Activated CD8-positive, alpha-beta memory T cell treated with anti-CD3 and anti-CD28 coated beads for 36 hours (primary cell): ENCODE measurements at regions not wholly inside any gene's neighbourhood (a gene's known extent, or its start where the extent isn't known, plus 50 kb on each side); places are given as distances from the start of the nearest gene placed in this dataset.
"Not testable (repeated sequence)": the region's sequence is repeated elsewhere in the genome, so short reads cannot be mapped to it uniquely, and the experiment has no call there.

ENCODE experiments used
- CTCF ChIA-PET: fragments of 350-600 bp; sonication (Branson Sonifier 250); formaldehyde crosslinking; loops from one replicate; lab custom pipeline; 2021; ENCODE audit warnings: antibody characterized with exemption; lab: Charles Lee
- POLR2A ChIA-PET: fragments of 350-600 bp; sonication (Branson Sonifier 250); formaldehyde crosslinking; loops from one replicate; lab custom pipeline; 2021; ENCODE audit warnings: antibody characterized with exemption; lab: Charles Lee

DNA sequence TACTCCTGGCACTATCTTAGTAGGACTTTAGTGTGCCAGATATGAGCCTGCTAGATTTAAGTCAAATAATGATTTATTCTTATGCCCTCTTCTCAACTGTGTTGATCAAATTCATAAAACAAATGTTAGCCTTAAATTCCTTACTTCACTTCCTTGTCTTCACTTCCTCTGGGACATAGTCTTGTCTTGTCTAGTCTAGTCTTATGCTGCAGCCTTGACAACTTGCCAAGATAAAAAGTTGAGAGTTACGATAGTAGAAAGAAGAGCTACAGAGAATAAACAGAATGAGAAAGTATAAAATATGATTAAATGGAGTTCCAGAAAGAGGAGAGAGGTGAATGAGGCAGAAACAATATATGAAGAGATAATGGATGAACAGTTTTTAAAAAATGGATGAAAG lies 378.1 kb downstream of the DAD1 start:
- CTCF ChIA-PET: no interaction called here
- POLR2A ChIA-PET: no interaction called here

DNA sequence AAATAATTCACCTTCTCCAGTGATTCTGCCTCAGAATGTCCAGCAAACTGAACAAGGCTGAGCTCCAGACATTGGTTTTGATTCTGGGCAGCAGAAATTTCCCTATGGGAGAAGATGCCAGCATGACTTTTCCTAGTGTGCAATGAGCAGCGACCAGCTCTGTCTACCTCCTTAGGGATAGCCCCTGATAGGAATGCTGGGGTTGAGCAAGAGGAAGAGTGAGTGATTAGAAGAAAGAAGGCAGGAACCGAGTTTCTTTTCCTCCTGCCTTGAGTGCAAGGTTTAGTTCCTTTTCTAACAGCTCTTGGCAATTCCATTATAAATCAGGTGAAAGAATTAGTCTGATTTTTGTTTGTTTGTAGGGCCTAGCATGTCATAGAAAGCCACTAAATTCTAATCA lies 379.0 kb downstream of the DAD1 start:
- POLR2A ChIA-PET: no interaction called here
- CTCF ChIA-PET: no interaction called here

DNA sequence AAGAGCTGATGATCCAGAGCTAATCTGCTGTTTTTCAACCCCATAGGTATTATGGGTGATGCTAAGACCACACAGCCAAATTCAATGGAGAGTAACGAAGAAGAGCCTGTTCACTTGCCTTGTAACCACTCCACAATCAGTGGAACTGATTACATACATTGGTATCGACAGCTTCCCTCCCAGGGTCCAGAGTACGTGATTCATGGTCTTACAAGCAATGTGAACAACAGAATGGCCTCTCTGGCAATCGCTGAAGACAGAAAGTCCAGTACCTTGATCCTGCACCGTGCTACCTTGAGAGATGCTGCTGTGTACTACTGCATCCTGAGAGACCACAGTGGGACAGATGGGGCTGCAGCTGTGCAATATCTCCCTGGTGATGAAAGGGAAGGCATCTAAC lies 386.0 kb downstream of the DAD1 start:
- CTCF ChIA-PET: no interaction called here
- POLR2A ChIA-PET: no interaction called here

DNA sequence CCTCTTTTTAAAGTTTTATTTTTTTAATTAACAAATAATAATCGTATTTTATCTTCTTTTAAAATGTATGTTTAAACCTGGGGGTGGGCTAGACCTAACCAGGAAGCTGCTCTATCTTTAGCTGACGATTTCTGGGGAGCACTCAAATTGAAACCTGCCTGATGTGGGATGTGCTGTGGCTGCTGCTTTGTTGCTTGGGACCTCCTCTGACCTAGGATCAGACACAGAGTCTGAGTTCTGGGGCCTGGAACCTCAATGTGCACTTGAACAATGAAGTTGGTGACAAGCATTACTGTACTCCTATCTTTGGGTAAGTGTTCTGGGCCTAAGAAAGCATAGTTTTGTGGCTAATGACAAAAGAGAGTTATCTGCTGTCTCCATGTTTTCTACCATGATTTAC lies 386.7 kb downstream of the DAD1 start:
- ChIA-PET POLR2A (no interaction called here), CTCF (no interaction called here)

DNA sequence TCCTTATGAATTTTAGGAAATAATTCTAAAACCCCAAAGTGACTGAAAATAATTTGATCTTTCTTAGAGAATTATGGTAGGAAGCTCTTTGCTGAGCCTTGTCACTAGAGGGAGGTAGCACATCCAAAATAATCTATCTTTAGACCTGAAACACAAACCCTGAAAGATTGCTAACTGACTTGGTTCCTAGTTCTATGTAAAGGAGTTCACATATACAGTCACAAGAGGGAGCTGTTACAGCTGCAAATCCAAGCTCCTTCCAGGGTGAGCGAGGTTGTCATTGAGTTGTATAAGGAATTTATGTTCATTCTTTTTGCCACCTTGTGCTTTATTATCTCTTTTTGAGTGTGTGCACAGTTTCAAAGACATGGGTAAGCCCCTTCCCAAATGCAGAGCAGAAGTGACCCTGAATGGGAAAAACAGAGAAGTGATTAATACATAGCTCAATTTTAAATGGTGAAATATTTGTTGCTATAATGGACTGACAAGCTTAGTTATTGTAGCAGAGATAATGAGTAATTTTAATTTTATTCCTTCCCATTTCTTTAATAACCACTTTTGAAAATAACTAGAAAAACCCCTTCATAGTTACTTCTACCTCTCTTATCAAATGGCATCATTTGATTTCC lies 387.9 kb downstream of the DAD1 start:
- CTCF ChIA-PET: no interaction called here
- POLR2A ChIA-PET: no interaction called here

DNA sequence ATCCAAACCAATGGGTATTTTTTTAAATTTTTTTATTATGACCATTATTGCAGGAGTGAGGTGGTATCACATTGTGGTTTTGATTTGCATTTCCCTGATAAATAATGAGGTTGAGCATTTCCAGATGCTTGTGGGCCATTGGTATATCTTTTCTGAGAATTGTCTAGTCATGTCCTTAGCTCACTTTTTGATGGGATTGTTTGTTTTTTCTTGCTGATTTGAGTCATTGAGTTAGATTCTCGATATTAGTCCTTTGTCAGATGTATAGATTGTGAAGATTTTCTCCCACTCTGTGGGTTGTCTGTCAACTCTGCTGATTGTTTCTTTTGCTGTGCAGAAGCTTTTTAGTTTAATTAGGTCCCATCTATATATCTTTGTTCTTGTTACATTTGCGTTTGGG lies 388.9 kb downstream of the DAD1 start:
- POLR2A ChIA-PET, CTCF ChIA-PET: not testable (repeated sequence)

DNA sequence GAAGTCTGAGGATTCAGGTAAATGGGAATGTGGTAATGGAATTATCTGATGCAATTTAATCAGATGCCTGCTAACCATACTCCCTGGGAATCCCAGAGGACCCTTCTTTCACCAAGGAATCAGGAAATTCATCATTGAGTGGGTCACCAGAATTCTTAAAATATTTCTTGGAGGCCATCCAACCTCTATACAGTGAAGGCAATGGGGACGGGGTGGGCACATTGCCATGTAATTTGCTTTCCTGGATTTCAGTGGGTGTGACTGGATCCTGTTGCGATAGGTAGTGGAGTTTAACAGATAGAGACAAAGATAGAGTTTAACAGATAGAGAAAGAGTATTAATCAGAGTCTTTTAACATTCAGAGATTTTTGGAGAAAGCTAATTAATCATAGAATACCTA lies 394.4 kb downstream of the DAD1 start:
- CTCF ChIA-PET: interaction anchor here (0.6 kb wide), 1 partner anchor 1047 kb away, joined by 5 read pairs; no protein-coding TSS in a partner anchor
- POLR2A ChIA-PET: no interaction called here

DNA sequence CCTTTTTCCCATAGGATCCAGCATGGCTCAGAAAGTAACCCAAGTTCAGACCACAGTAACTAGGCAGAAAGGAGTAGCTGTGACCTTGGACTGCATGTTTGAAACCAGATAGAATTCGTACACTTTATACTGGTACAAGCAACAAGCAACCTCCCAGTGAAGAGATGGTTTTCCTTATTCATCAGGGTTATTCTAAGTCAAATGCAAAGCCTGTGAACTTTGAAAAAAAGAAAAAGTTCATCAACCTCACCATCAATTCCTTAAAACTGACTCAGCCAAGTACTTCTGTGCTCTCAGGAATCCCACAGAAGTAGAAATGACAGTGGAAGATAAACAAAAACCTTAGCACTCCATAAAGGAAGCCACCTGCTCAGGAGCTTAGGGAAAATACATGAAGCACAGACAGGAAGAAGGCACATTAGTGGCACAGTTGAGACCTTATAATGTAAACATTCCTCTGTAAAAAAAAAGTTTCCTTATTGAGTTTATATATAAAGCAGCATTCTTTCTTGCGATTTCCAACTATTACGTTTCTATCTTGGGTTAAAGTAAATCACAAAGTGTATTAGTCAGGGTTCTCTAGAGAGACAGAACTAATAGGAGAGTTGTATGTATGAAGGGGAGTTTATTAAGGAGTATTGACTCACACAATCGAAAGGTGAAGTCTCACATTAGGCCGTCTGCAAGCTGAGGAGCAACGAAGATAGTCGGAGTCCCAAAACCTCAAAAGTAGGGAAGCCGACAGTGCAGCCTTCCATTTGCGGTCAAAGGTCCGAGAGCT lies 398.4 kb downstream of the DAD1 start:
- POLR2A ChIA-PET: no interaction called here
- CTCF ChIA-PET: no interaction called here

DNA sequence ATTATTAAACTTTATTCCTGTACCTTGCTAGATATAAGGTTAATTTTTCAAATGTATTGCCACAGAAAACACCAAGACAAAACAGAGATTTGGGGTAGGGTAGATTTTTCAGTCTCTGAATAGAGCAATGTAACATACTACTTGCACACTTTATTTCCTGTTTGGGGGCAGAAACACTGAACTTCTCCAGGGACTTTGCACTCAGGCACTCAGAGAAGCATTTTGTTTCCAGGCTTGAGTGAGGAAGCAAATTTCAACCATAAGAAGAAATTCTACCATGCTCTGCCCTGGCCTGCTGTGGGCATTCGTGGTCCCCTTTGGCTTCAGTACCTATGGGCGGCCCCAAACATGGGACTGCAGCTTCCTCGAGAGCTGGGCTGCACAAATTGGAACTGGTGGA lies 399.1 kb downstream of the DAD1 start:
- ChIA-PET CTCF (no interaction called here), POLR2A (no interaction called here)

DNA sequence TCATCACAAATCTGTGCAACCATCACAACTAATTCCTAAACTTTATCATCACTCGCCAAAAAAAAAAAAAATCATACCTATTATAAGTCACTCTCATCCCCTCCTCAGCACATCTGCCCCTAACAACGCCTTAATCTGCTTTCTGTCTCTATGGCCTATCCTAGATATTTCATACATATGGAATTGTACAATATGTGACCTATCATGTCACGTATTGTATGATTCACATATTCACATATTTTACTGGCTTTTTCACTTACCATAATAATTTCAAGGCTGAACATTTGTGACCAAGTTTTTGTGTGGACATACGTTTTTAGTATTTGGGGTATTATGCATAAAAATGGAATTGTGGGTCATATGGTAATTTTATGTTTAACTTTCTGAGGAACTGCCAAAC lies 400.7 kb downstream of the DAD1 start:
- ChIA-PET CTCF (no interaction called here), POLR2A (no interaction called here)

DNA sequence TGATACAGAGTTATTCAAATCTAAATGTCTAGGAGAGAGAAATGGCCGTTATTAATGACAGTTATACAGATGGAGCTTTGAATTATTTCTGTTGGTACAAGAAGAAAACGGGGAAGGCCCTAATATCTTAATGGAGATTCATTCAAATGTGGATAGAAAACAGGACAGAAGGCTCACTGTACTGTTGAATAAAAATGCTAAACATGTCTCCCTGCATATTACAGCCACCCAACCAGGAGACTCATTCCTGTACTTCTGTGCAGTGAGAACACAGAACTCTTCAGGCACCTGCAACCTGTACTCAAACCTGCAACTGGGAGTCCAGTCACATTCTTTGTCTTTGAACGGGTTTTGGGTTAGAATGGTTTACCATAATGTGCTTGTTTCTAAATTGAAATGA lies 403.2 kb downstream of the DAD1 start:
- ChIA-PET CTCF (no interaction called here), POLR2A (no interaction called here)

DNA sequence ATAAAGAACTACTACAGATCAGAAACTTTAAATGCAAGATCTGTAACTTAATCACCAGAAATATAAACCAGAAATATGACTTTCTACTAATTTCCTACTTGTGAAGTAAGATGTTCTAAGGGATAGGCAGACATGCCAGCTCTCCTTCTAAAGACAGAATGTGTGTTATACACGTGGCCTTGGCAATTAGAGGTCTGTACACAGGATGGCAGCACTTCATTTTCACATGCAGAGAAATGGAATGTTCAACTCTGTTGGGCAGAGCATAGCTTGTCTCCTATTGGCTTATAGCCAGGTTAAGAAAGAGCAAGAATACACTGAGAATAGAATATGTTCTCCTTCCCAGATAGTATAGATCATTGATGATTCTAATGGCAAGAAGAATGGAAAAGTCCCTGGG lies 403.8 kb downstream of the DAD1 start:
- ChIA-PET POLR2A (no interaction called here), CTCF (no interaction called here)

DNA sequence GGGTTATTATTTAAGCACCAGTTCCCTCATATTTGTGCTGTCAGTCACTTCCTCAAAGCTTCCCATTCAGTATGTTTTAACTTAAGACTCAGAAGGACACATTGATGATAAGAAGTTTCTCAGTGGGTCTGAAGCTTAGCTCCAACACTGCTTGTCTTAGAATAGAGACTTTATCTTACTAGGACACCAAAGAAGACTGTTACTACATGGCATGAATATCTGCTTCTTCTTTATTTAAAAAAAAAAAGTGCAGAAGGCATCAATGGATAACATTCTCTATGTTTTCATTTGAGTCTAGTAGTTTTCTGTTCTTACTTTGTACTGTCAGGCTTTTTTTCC lies 404.2 kb downstream of the DAD1 start:
- CTCF ChIA-PET: no interaction called here

DNA sequence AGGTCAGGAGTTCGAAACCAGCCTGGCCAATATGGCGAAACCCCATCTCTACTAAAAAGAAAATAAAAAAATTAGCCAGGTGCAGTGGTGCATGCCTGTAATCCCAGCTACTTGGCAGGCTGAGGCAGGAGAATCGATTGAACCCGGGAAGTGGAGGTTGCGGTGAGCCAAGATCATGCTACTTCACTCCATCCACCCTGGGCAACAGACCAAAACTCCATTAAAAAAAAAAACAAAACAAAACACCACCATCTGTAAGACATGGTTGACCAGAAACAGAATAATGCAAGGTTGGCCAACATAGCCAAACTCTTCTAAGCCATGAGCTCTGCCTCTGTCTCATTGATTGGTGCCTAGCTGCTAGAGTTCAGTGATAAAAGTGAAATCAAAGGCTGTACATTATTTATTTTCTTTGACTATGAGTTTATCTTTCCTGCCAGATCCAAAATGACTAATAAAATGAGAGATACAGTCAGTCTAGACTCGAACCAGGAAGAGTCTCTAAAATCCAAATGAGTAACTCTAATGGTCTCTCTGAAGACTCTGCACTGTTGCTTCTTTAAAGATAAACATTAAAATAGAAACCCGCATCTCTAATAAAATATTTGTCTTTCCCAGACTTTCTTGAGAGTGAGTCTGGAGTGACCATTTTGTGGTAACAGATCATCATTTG lies 404.7 kb downstream of the DAD1 start:
- ChIA-PET CTCF (no interaction called here), POLR2A (no interaction called here)

More for the DNA sequence above, 404.2 kb downstream of the DAD1 start:
- POLR2A ChIA-PET: no interaction called here

DNA sequence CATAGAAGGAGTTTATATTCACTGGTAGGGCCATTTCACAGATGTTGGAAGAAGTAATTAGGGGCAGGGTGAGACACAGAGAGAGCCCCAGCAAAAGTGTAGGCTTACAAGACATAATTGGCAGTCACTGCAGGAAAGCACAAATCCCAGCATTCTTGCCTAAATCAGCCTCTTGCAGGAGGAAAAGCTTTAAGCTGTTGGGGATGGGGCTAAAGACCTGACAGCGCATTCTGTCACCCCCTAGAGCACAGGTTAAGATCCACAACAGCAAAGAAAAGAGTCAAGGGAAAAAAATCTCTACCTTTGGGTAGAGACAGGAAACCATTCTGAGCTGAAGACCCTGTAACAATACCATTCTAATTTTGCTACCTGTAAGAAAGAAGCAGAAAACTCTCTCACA lies 409.0 kb downstream of the DAD1 start:
- CTCF ChIA-PET: no interaction called here
- POLR2A ChIA-PET: no interaction called here

DNA sequence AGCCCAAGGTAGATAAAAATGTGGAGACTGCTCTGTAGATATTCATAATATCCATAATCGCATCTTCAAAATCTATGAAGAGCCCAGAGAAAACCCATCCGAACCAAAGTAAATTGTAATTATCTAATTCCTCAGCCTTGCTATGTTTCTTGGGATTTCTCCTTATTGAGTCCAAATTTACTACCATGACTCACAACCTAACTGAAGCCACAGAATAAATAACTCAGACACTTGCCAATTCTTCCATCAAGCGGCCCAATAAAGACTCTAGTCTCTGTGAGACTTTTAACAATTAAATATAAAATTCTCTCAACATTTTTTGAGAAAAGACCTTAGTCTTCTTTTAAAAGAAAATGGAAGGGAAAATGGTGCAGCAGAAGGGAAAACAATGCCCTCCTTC lies 409.8 kb downstream of the DAD1 start:
- CTCF ChIA-PET: no interaction called here

DNA sequence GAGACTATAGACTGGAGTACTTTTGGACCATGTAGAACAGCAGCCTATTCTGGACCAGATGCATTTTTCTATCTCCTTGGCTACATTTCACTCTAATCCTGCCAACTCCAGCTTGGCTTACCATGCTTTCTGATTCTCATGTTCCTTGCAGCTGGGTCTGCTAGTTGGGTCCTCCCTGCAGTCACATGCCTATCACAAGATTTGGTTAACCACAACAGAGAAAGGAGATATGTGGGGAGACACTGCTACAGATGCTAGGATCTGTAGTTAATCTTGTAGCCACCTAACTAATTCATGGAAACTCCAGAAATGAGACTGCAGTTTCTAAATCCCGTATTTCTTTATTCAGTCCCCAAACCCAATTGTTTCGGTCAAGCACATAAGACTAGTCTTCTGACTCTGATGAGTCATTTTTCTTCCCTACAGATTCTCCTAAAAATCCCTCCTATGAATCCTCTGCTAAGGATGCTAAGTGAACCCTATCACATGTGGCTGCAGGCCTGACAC lies 410.6 kb downstream of the DAD1 start:
- CTCF ChIA-PET: interaction anchor here (0.7 kb wide), 1 partner anchor 329 kb away, joined by 3 read pairs; no protein-coding TSS in a partner anchor
- POLR2A ChIA-PET: no interaction called here

More for the DNA sequence above, 409.8 kb downstream of the DAD1 start:
- POLR2A ChIA-PET: no interaction called here

DNA sequence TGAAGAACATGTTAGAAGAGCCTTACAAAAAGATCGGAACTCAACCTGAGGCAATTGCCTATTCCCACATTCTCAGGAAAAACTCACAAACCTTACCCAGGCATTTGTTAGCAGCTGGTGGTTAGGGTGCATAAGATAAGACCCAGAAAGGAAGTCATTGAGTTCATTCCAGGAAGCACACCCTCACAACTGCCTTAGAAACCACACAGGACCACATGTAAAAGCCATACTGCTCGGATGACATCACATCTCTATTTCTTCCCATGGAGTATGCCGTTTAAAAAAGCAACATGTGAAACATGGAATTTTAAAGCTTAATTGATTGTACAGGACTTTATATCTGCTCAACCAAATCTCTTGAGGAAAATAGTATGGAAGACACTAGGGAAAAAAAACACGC lies 411.2 kb downstream of the DAD1 start:
- ChIA-PET POLR2A (no interaction called here), CTCF (interaction anchor here (0.7 kb wide), 1 partner anchor 329 kb away, joined by 3 read pairs; no protein-coding TSS in a partner anchor)

DNA sequence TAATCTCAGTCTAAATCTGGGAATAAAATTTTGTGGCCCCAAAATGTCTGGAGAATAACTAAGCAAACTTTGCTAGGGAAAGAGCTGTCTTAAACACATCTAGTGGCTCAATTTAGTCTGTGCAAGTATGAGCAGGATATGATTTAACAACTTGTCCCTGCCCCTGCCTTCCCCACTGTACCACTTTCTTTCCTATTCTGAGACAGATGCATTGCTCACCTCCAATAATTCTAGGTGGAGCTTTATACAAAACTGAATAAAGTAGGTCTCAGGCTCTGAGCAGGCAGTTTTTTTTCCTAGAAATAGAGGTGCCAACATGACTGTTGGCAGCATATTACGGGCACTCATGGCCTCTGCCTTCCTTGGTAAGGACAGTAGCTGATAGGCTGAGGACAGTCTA lies 412.1 kb downstream of the DAD1 start:
- ChIA-PET POLR2A (no interaction called here), CTCF (no interaction called here)

DNA sequence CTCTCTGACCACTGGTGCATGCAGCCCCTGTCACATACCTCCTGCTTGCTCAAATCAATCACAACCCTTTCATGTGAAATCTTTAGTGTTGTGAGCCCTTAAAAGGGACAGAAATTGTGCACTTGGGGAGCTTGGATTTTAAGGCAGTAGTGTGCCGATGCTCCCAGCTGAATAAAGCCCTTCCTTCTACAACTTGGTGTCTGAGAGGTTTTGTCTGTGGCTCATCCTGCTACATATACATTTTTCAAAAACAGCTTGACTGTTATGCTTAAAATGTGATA lies 413.8 kb downstream of the DAD1 start:
- CTCF ChIA-PET, POLR2A ChIA-PET: not testable (repeated sequence)
